OCI-LY7 (cell line): ENCODE measurements at regions not wholly inside any gene's neighbourhood (a gene's known extent, or its start where the extent isn't known, plus 50 kb on each side); places are given as distances from the start of the nearest gene placed in this dataset.

Source experiments
- CTCF ChIP-seq: fragments of 200-600 bp; sonication (generic); conservative IDR thresholded peaks from 2 replicates; pipeline ENCODE4 v1.5.1; 2014; ENCODE audit warnings: mild to moderate bottlenecking, antibody characterized with exemption, low read length, moderate library complexity, mixed read lengths
- EZH2phosphoT487 ChIP-seq: fragments of 200-600 bp; sonication (generic); IDR thresholded peaks from 2 replicates; pipeline ENCODE4 v1.6.1; 2018; ENCODE audit warnings: low read depth, borderline replicate concordance, mild to moderate bottlenecking, mixed run types, antibody characterized with exemption, low read length, moderate library complexity, mixed read lengths

GRCh38 chr13:111879719-111880118 lies 187.2 kb upstream of the SOX1 start:
- TF ChIP-seq CTCF: no peak
- TF ChIP-seq EZH2phosphoT487: no peak
